Neuronal stem cell (in vitro differentiated cells): ENCODE measurements at regions not wholly inside any gene's neighbourhood (a gene's known extent, or its start where the extent isn't known, plus 50 kb on each side); places are given as distances from the start of the nearest gene placed in this dataset.

Experiments
- DNase-seq: peaks from one replicate; pipeline ENCODE4 v3.0.0-alpha.2; 2013; ENCODE audit warnings: low spot score
- H2AFZ ChIP-seq: one replicate; pipeline ENCODE4 v1.6.1; 2013; ENCODE audit warnings: mild to moderate bottlenecking, low read length, inconsistent platforms
- H2AK5ac ChIP-seq: 2 replicates; pipeline ENCODE4 v1.6.1; 2013; ENCODE audit warnings: low read depth, mild to moderate bottlenecking, inconsistent platforms, low read length, moderate library complexity, mixed read lengths
- H2BK120ac ChIP-seq: 2 replicates; pipeline ENCODE4 v1.6.1; 2013; ENCODE audit warnings: low read depth, mild to moderate bottlenecking, inconsistent platforms, low read length, moderate library complexity, mixed read lengths
- H2BK12ac ChIP-seq: one replicate; pipeline ENCODE4 v1.6.1; 2013; ENCODE audit warnings: low read length, inconsistent platforms
- H2BK15ac ChIP-seq: 2 replicates; pipeline ENCODE4 v1.6.1; 2013; ENCODE audit warnings: mild to moderate bottlenecking, low read length, inconsistent platforms, mixed read lengths
- H2BK5ac ChIP-seq: one replicate; pipeline ENCODE4 v1.6.1; 2013; ENCODE audit warnings: inconsistent platforms, mild to moderate bottlenecking, low read length, moderate library complexity
- H3K14ac ChIP-seq: one replicate; pipeline ENCODE4 v1.6.1; 2013; ENCODE audit warnings: low read length, inconsistent platforms
- H3K18ac ChIP-seq: 2 replicates; pipeline ENCODE4 v1.6.1; 2013; ENCODE audit warnings: low read length, inconsistent platforms
- H3K23ac ChIP-seq: 2 replicates; pipeline ENCODE4 v1.6.1; 2013; ENCODE audit warnings: low read depth, mild to moderate bottlenecking, mixed read lengths, low read length, inconsistent platforms; ENCODE audit not compliant: poor library complexity
- H3K27ac ChIP-seq: replicated peaks from 3 replicates; pipeline ENCODE4 v1.5.1; 2013; ENCODE audit warnings: low read length, inconsistent platforms
- H3K27me3 ChIP-seq, 3 experiments: 2 replicates each; pipeline ENCODE4 v1.6.1; 2013; ENCODE audit warnings: low read length in 3 of 3, mild to moderate bottlenecking in 2 of 3, inconsistent platforms in 1 of 3, low read depth in 1 of 3, mixed read lengths in 1 of 3, moderate library complexity in 1 of 3; ENCODE audit not compliant: control insufficient read depth in 3 of 3, insufficient read depth in 3 of 3
- H3K36me3 ChIP-seq, 2 donors: replicated peaks in 1 of 2; 2 replicates each; pipeline ENCODE4 v1.6.1; 2013; ENCODE audit warnings: low read length in 2 of 2; ENCODE audit not compliant: control insufficient read depth in 2 of 2, insufficient read depth in 2 of 2
- H3K4ac ChIP-seq: 2 replicates; pipeline ENCODE4 v1.6.1; 2013; ENCODE audit warnings: inconsistent platforms, mild to moderate bottlenecking, low read length, moderate library complexity
- H3K4me1 ChIP-seq, 2 donors: 1 replicate in 1 of 2; 2 replicates in 1 of 2; pipeline ENCODE4 v1.6.1; 2013; ENCODE audit warnings: low read length in 2 of 2, low read depth in 1 of 2; ENCODE audit not compliant: control insufficient read depth in 2 of 2, insufficient read depth in 1 of 2
- H3K4me2 ChIP-seq: one replicate; pipeline ENCODE4 v1.6.1; 2013; ENCODE audit warnings: mild to moderate bottlenecking, low read length, inconsistent platforms; ENCODE audit not compliant: insufficient read depth, poor library complexity, severe bottlenecking
- H3K4me3 ChIP-seq, 2 donors: 2 replicates each; pipeline ENCODE4 v1.5.1; 2013; ENCODE audit warnings: low read length in 2 of 2, mild to moderate bottlenecking in 2 of 2, inconsistent platforms in 1 of 2, moderate library complexity in 1 of 2
- H3K79me1 ChIP-seq: one replicate; pipeline ENCODE4 v1.6.1; 2013; ENCODE audit warnings: low read depth, mild to moderate bottlenecking, inconsistent platforms, low read length, moderate library complexity
- H3K9ac ChIP-seq: one replicate; pipeline ENCODE4 v1.6.1; 2013; ENCODE audit warnings: mild to moderate bottlenecking, low read depth, low read length, inconsistent platforms; ENCODE audit not compliant: poor library complexity
- H3K9me3 ChIP-seq, 2 donors: replicated peaks in 1 of 2; 2 replicates each; pipeline versions ENCODE3 to v1.6.1; 2013; ENCODE audit warnings: low read length in 2 of 2, mild to moderate bottlenecking in 2 of 2, inconsistent platforms in 1 of 2, low read depth in 1 of 2, mixed read lengths in 1 of 2, moderate library complexity in 1 of 2; ENCODE audit not compliant: control insufficient read depth in 2 of 2, insufficient read depth in 1 of 2
- H4K8ac ChIP-seq: one replicate; pipeline ENCODE4 v1.6.1; 2013; ENCODE audit warnings: low read depth, mild to moderate bottlenecking, inconsistent platforms, low read length, moderate library complexity
- H4K91ac ChIP-seq: one replicate; pipeline ENCODE4 v1.6.1; 2013; ENCODE audit warnings: low read length, low read depth, mild to moderate bottlenecking, inconsistent platforms; ENCODE audit not compliant: poor library complexity
- WGBS, 2 donors: extraction: QIAGEN DNeasy Blood & Tissue Kit; methylation state at CpG; one replicate each; pipeline ENCODE4 v1.1.7; 2013; ENCODE audit warnings: missing lambda C conversion rate in 2 of 2, mixed read lengths in 1 of 2; ENCODE audit not compliant: insufficient read length in 2 of 2, insufficient replicate concordance in 1 of 2; ENCODE audit errors: extremely low coverage in 2 of 2; 5-methylcytosine and 5-hydroxymethylcytosine counted together

GRCh38 chr3:168341192-168341815 lies 245.6 kb upstream of the GOLIM4 start:
- Histone ChIP-seq H4K8ac (no peak overlapping the region), H3K14ac (no peak overlapping the region), H3K18ac (no peak overlapping the region), H3K27ac (no peak overlapping the region), H3K27me3 (no peaks in the 10 kb centered on the region), H3K79me1 (no peaks in the 10 kb centered on the region), H2AFZ (no peak overlapping the region), H3K36me3 (peaks cover 0 to 1% of the 10 kb centered on the region in 2 donors), H3K4me2 (no peak overlapping the region), H2BK12ac (no peak overlapping the region), H2AK5ac (no peak overlapping the region), H3K4ac (no peak overlapping the region), H2BK5ac (no peak overlapping the region), H3K23ac (no peak overlapping the region), H3K4me3 (no peak overlapping the region), H2BK120ac (no peak overlapping the region), H4K91ac (no peak overlapping the region), H3K9ac (no peak overlapping the region), H3K9me3 (no peaks in the 10 kb centered on the region), H2BK15ac (no peak overlapping the region), H3K4me1 (peaks cover 4 to 24% of the 10 kb centered on the region in 2 donors)
- WGBS, 2 donors: no CpG with 5 or more reads among the region's 3 CpGs
- no peak for DNase-seq

DNA sequence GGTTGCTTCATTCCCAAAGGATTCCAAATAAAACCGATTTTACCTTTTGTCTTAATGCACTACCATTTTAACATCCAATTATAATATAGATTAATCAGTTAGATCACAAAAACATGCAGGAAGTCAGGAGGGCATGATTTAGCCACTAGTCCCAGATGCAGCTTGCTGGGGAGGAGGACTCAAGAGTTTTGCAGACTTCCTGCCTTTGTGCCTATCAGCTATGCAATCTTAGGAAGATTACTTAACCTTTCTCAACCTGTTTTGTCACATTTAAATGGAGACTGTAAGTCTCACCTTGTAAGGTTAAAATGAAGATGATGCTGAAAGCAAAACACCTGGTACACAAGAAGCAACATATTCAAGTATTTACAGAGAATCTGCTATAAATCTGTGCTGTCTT lies 242.4 kb upstream of the GOLIM4 start:
- no peak overlapping the region for H3K9ac ChIP-seq
- no peak for DNase-seq
- H3K27me3 ChIP-seq: no peaks in the 10 kb centered on the region
- H2BK15ac ChIP-seq: no peak overlapping the region
- peaks cover 0 to 5% of the 10 kb centered on the region in 2 donors for H3K9me3 ChIP-seq
- peaks cover 6 to 34% of the 10 kb centered on the region in 2 donors for H3K4me1 ChIP-seq
- H4K8ac ChIP-seq: no peak overlapping the region
- H3K4me3 ChIP-seq: no peak overlapping the region
- no peak overlapping the region for H3K18ac ChIP-seq
- no peak overlapping the region for H2BK12ac ChIP-seq
- H2AFZ ChIP-seq: no peak overlapping the region
- H2BK5ac ChIP-seq: no peak overlapping the region
- H3K79me1 ChIP-seq: no peaks in the 10 kb centered on the region
- H3K23ac ChIP-seq: no peak overlapping the region
- no peak overlapping the region for H4K91ac ChIP-seq
- H3K14ac ChIP-seq: no peak overlapping the region
- no CpG with 5 or more reads among the region's 1 CpG for WGBS, 2 donors
- H3K4me2 ChIP-seq: no peak overlapping the region
- H2AK5ac ChIP-seq: no peak overlapping the region
- H2BK120ac ChIP-seq: no peak overlapping the region
- H3K27ac ChIP-seq: no peak overlapping the region
- H3K4ac ChIP-seq: no peak overlapping the region
- peaks cover 0 to 5% of the 10 kb centered on the region in 2 donors for H3K36me3 ChIP-seq

DNA sequence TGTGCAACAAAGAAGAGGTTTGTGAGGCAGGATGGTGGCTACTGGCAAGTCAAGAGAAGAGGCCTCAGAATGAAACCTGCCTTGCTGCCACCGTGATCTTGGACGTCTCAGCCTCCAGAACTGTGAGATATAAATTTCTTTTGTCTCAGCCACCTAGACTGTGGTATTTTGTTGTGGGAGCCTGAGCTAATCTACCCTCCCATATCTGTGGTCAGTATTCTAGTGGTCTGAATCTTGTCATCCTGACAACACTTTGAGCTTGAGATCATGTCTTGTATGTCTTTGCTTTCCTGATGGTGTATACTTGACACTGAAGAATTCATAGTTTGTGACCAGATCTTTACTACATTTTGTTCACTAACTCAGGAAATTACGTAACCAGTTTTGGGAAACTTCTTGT lies 240.6 kb upstream of the GOLIM4 start:
- H3K4ac ChIP-seq: no peak overlapping the region
- H3K36me3 ChIP-seq: peaks cover 0 to 5% of the 10 kb centered on the region in 2 donors
- no peak overlapping the region for H3K4me2 ChIP-seq
- no peak overlapping the region for H4K8ac ChIP-seq
- no peak overlapping the region for H3K27ac ChIP-seq
- H4K91ac ChIP-seq: no peak overlapping the region
- DNase-seq: no peak
- no peak overlapping the region for H2BK15ac ChIP-seq
- H2BK5ac ChIP-seq: no peak overlapping the region
- no peak overlapping the region for H2BK12ac ChIP-seq
- H2AK5ac ChIP-seq: no peak overlapping the region
- no CpG with 5 or more reads among the region's 3 CpGs for WGBS, 2 donors
- no peaks in the 10 kb centered on the region for H3K27me3 ChIP-seq
- H3K4me3 ChIP-seq: no peak overlapping the region
- H3K18ac ChIP-seq: no peak overlapping the region
- no peak overlapping the region for H2BK120ac ChIP-seq
- no peak overlapping the region for H3K9ac ChIP-seq
- peaks cover 4 to 32% of the 10 kb centered on the region in 2 donors for H3K4me1 ChIP-seq
- peaks cover 0 to 5% of the 10 kb centered on the region in 2 donors for H3K9me3 ChIP-seq
- H3K14ac ChIP-seq: no peak overlapping the region
- H3K23ac ChIP-seq: no peak overlapping the region
- H2AFZ ChIP-seq: no peak overlapping the region
- H3K79me1 ChIP-seq: no peaks in the 10 kb centered on the region

DNA sequence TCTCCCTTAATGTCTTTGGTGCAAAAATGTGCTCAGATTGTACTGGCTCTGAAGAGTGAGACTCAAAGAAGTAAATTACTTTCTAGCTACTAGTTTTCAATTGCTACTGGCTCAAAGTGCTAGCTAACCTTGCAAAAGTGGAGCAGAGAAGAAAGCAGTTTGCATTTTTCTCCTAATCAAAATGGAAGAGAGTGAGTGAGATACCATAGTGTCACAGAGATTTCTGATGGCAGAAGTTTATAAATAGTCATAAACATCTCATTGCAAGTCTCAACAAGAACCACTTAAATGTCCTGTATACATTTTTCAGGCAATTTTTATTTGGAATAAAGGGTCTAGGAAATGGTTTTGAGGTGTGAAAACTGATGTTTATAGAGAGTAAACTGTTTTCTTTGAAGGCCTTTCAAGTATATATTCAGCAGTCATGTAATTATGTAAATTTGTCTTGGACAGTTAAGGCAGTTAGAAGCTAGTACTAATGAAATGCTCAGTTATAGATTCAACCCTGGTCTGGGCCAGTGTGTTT lies 237.7 kb upstream of the GOLIM4 start:
- H4K8ac ChIP-seq: no peak overlapping the region
- no peak overlapping the region for H2BK15ac ChIP-seq
- no peak overlapping the region for H3K4me2 ChIP-seq
- no peak overlapping the region for H3K14ac ChIP-seq
- H2AK5ac ChIP-seq: no peak overlapping the region
- peaks cover 0 to 5% of the 10 kb centered on the region in 2 donors for H3K9me3 ChIP-seq
- H2AFZ ChIP-seq: peak overlapping the region; percentile 57
- H3K4ac ChIP-seq: no peak overlapping the region
- H3K18ac ChIP-seq: no peak overlapping the region
- no peak for DNase-seq
- H3K79me1 ChIP-seq: no peaks in the 10 kb centered on the region
- no peak overlapping the region for H3K9ac ChIP-seq
- H3K23ac ChIP-seq: no peak overlapping the region
- H3K36me3 ChIP-seq: peaks cover 0 to 6% of the 10 kb centered on the region in 2 donors
- peaks cover 7 to 32% of the 10 kb centered on the region in 2 donors for H3K4me1 ChIP-seq
- H2BK12ac ChIP-seq: no peak overlapping the region
- no peak overlapping the region for H4K91ac ChIP-seq
- H2BK5ac ChIP-seq: no peak overlapping the region
- no peak overlapping the region for H3K4me3 ChIP-seq
- no peaks in the 10 kb centered on the region for H3K27me3 ChIP-seq
- H2BK120ac ChIP-seq: no peak overlapping the region
- no peak overlapping the region for H3K27ac ChIP-seq
